ENCODE measurements at regions not wholly inside any gene's neighbourhood (a gene's known extent, or its start where the extent isn't known, plus 50 kb on each side); places are given as distances from the start of the nearest gene placed in this dataset.

DNA sequence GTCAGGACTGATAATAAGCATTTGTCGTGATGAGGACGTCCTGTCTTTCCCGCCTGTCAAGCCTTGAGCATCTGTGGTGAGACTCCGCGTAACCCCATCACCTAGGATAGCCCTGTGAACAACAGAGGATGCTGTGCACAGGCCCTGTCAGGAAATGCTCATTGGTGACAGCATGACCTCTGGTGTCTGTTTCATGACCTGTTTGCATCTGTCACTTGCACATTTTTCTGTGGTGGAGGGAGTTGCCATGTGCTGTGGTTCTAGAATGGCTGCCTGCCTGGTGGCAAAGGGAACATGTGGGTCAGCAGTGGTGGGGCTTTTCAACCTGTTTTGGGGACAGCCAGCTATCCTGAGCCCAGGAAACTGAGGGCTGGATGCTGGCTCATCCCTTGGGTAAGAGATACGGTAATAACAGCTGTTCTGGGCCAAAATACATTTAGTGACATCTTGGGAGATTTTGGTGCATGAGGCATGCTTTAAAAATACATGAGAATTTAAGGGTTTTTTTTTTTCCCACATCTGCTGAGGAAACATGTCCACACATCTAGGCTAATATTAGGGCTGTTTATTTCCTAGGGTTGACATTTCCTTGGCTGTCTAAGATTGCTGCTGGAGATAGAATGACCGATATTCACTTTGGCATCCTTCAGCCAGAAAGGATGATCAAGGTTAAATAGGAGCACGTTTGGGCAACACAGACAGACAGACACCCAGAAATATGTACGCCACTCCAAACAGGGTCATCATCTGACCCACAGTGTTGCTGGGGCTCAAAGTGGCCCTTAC, 52.9 kb downstream of the KCNC4 start:
- Histone ChIP-seq H3K27me3 (replicated peaks in 1 of 2; ENCODE audit: control insufficient read depth in 2 of 2, insufficient read depth in 2 of 2, low read length in 1 of 2) (no peaks in the 10 kb centered on the region; a peak in 1 of 4 replicates), H3K27ac (ENCODE audit: control insufficient read depth, insufficient read depth) (no peak overlapping the region), H3K9ac (ENCODE audit: control insufficient read depth, insufficient read depth, low read length) (no peak overlapping the region), H3K36me3 (ENCODE audit: control insufficient read depth in 2 of 2, insufficient read depth in 2 of 2, low read length in 1 of 2) (no peaks in the 10 kb centered on the region), H3K4me1 (ENCODE audit: control insufficient read depth, insufficient read depth, low read length) (peaks cover 12% of the 10 kb centered on the region), H3K9me3 (replicated peaks; ENCODE audit: control insufficient read depth, insufficient read depth, low read length) (no peaks in the 10 kb centered on the region), H3K4me3 (no peak overlapping the region), H2AFZ (ENCODE audit: control insufficient read depth, low read depth, low read length) (no peak overlapping the region; the same call in 1 of the 2 replicates), H4K20me1 (ENCODE audit: control insufficient read depth, insufficient read depth) (no peaks in the 10 kb centered on the region), H3K4me2 (ENCODE audit: control insufficient read depth, insufficient read depth) (no peak overlapping the region), H3K79me2 (ENCODE audit: control insufficient read depth, insufficient read depth, low read length) (no peaks in the 10 kb centered on the region)
- DNase-seq (ENCODE audit: low read depth, low spot score) = no peak
- WGBS (ENCODE audit: insufficient coverage, insufficient replicate concordance, low lambda C conversion rate, missing lambda C conversion rate) = 43% methylated on average over 9 of the region's 9 CpGs
- POLR2A ChIA-PET = interaction anchor here (1.5 kb wide), 1 partner anchor 11 kb away, joined by 4 read pairs; no protein-coding TSS in a partner anchor
- CTCF ChIA-PET = interaction anchor here (1.1 to 3.9 kb wide), 3 partner anchors 16 to 66 kb away, joined by 3 to 45 read pairs (median 4); partner anchors contain the start of gene KCNC4
- SMC1A ChIA-PET (ENCODE audit: uncharacterized antibody, unreplicated experiment) = interaction anchor here (1.0 to 3.0 kb wide), 7 partner anchors 9 to 55 kb away, joined by 3 to 20 read pairs (median 4); no protein-coding TSS in a partner anchor
- intact Hi-C loops (cut with micrococcal nuclease; ENCODE audit: unreplicated experiment) (no loop called here), in situ Hi-C loops (cut with MboI) (no loop called here)
- RAD21 ChIA-PET (ENCODE audit: unreplicated experiment) = interaction anchor here (0.6 to 1.8 kb wide), 9 partner anchors 13 to 55 kb away, joined by 3 to 12 read pairs (median 5); no protein-coding TSS in a partner anchor
- peak; percentile 75 for FAIRE-seq
- ATAC-seq = peak; percentile 84
- BruUV-seq (replicated peaks) = no TSS peak
- peak; percentile 66 for TF ChIP-seq NR2F1 (conservative IDR thresholded peaks at IDR 0.05)
- TF ChIP-seq, protein P1, sequence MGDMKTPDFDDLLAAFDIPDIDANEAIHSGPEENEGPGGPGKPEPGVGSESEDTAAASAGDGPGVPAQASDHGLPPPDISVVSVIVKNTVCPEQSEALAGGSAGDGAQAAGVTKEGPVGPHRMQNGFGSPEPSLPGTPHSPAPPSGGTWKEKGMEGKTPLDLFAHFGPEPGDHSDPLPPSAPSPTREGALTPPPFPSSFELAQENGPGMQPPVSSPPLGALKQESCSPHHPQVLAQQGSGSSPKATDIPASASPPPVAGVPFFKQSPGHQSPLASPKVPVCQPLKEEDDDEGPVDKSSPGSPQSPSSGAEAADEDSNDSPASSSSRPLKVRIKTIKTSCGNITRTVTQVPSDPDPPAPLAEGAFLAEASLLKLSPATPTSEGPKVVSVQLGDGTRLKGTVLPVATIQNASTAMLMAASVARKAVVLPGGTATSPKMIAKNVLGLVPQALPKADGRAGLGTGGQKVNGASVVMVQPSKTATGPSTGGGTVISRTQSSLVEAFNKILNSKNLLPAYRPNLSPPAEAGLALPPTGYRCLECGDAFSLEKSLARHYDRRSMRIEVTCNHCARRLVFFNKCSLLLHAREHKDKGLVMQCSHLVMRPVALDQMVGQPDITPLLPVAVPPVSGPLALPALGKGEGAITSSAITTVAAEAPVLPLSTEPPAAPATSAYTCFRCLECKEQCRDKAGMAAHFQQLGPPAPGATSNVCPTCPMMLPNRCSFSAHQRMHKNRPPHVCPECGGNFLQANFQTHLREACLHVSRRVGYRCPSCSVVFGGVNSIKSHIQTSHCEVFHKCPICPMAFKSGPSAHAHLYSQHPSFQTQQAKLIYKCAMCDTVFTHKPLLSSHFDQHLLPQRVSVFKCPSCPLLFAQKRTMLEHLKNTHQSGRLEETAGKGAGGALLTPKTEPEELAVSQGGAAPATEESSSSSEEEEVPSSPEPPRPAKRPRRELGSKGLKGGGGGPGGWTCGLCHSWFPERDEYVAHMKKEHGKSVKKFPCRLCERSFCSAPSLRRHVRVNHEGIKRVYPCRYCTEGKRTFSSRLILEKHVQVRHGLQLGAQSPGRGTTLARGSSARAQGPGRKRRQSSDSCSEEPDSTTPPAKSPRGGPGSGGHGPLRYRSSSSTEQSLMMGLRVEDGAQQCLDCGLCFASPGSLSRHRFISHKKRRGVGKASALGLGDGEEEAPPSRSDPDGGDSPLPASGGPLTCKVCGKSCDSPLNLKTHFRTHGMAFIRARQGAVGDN (IDR thresholded peaks at IDR 0.05) = peak; percentile 15; the same call in 1 of the 2 replicates
- TF ChIP-seq SMC3 (IDR thresholded peaks at IDR 0.05; ENCODE audit: borderline replicate concordance, low read length) = peak; percentile 46; the same call in 1 of the 2 replicates
- TF ChIP-seq, protein P2, sequence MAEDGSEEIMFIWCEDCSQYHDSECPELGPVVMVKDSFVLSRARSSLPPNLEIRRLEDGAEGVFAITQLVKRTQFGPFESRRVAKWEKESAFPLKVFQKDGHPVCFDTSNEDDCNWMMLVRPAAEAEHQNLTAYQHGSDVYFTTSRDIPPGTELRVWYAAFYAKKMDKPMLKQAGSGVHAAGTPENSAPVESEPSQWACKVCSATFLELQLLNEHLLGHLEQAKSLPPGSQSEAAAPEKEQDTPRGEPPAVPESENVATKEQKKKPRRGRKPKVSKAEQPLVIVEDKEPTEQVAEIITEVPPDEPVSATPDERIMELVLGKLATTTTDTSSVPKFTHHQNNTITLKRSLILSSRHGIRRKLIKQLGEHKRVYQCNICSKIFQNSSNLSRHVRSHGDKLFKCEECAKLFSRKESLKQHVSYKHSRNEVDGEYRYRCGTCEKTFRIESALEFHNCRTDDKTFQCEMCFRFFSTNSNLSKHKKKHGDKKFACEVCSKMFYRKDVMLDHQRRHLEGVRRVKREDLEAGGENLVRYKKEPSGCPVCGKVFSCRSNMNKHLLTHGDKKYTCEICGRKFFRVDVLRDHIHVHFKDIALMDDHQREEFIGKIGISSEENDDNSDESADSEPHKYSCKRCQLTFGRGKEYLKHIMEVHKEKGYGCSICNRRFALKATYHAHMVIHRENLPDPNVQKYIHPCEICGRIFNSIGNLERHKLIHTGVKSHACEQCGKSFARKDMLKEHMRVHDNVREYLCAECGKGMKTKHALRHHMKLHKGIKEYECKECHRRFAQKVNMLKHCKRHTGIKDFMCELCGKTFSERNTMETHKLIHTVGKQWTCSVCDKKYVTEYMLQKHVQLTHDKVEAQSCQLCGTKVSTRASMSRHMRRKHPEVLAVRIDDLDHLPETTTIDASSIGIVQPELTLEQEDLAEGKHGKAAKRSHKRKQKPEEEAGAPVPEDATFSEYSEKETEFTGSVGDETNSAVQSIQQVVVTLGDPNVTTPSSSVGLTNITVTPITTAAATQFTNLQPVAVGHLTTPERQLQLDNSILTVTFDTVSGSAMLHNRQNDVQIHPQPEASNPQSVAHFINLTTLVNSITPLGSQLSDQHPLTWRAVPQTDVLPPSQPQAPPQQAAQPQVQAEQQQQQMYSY (CRISPR knock-in tag; IDR thresholded peaks at IDR 0.05) = no peak
- TF ChIP-seq, protein P3, sequence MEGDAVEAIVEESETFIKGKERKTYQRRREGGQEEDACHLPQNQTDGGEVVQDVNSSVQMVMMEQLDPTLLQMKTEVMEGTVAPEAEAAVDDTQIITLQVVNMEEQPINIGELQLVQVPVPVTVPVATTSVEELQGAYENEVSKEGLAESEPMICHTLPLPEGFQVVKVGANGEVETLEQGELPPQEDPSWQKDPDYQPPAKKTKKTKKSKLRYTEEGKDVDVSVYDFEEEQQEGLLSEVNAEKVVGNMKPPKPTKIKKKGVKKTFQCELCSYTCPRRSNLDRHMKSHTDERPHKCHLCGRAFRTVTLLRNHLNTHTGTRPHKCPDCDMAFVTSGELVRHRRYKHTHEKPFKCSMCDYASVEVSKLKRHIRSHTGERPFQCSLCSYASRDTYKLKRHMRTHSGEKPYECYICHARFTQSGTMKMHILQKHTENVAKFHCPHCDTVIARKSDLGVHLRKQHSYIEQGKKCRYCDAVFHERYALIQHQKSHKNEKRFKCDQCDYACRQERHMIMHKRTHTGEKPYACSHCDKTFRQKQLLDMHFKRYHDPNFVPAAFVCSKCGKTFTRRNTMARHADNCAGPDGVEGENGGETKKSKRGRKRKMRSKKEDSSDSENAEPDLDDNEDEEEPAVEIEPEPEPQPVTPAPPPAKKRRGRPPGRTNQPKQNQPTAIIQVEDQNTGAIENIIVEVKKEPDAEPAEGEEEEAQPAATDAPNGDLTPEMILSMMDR (IDR thresholded peaks at IDR 0.05 in 2 of 3, conservative IDR thresholded peaks at IDR 0.05 in 1 of 3; ENCODE audit: control insufficient read depth in 2 of 3, extremely low read depth in 1 of 3, insufficient read depth in 1 of 3, low read depth in 3 of 3, low read length in 3 of 3) = peak in 2 of 3 experiments; percentile 12 to 53; a peak in 4 of 6 replicates
- TF ChIP-seq NR2C1 (IDR thresholded peaks at IDR 0.05) = no peak
- TF ChIP-seq EP300 (IDR thresholded peaks at IDR 0.05; ENCODE audit: borderline replicate concordance in 1 of 2, control insufficient read depth in 1 of 2, low read depth in 2 of 2, low read length in 2 of 2) = no peak
- TF ChIP-seq EZH2 (IDR thresholded peaks at IDR 0.05; ENCODE audit: borderline replicate concordance, control insufficient read depth, low read depth, low read length) = no peak
- peak; percentile 65; the same call in 1 of the 2 replicates for TF ChIP-seq YY1 (IDR thresholded peaks at IDR 0.05; ENCODE audit: low read depth, low read length)
- TF ChIP-seq RAD21 (IDR thresholded peaks at IDR 0.05; ENCODE audit: insufficient read depth, low read depth, low read length) = peak; percentile 38
- peak; percentile 27 for TF ChIP-seq RUNX3 (IDR thresholded peaks at IDR 0.05; ENCODE audit: low read length)

All from GM12878 (cell line).